ENCODE measurements at regions not wholly inside any gene's neighbourhood (a gene's known extent, or its start where the extent isn't known, plus 50 kb on each side); places are given as distances from the start of the nearest gene placed in this dataset.
"Not testable (repeated sequence)": the region's sequence is repeated elsewhere in the genome, so short reads cannot be mapped to it uniquely, and the experiment has no call there.

GRCh38 chr18:5830902-5831301 lies 64.4 kb downstream of the TMEM200C start:
- DNase-seq; intact Hi-C loops (cut with DNase I): not testable (repeated sequence)

DNA sequence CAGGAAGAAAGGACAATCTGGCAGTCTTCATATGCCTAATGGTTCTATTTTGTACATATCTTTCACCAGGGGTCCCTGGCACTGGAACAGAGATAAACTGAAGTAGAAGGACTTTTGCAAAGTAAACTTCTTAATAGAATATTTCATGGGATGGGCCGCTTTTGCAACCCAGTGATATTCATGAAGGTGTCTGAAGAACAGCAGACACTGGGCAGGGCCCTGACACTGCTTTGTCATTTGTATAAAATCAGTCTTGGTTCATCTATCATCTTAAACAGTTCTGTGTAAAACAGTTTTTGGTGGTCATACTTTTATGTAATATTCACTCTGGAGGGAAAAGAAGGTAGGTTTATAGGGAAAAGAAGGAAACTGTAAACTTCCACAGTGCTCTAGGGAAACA lies 66.4 kb downstream of the TMEM200C start:
- intact Hi-C loops (cut with DNase I): no loop called here
- no peak for DNase-seq

DNA sequence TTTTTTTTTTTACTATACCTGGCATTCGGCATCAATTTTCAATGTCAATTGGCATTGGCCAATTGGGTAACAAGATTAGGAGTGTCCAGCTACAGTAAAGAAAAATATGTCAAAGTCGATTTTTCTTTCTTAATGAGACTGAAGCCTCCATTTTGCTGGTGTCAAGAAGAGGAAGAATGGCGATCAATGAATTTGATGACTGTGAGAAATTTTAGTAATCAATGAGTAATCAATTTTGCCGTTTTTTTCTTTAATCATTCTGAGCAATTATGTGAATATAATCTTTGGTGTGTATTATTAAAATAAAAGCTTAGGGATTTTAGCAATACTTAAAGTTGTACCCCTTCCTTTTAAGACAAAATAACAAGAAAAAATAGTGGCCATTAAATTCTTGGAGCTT lies 69.7 kb downstream of the TMEM200C start:
- intact Hi-C loops (cut with DNase I): no loop called here
- no peak for DNase-seq

DNA sequence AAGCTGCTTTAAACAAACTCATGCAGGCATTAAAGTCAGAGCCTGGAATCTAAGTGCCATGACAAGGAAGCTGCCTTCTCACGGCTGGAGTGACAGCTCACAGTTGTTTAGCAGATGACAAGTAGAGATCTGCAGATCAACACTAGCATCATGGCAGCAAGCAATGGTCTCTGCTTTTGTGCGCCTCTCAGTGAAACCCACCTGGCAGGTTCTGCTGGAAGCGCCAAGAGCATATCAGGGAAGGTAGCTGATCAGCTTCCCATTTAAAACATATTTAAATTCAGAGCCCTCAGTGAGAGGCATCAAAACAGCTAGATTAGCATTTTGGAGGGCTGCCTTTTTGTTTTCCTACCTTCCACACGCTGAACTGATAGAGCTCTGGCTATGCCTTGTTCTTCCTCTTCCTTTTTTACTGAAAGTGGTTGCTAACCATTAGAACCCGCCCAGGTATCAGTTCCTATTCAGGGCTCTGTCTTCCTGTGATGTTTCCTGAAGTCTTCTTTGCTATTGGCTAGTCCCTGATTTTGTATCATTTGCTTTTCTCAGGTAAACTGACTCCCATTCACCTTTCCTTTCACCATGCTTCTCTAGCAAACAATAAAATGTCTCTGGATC lies 70.8 kb downstream of the TMEM200C start:
- intact Hi-C loops (cut with DNase I): no loop called here
- DNase-seq: no peak

GRCh38 chr18:5817816-5818215 lies 77.5 kb downstream of the TMEM200C start:
- no peak for DNase-seq
- intact Hi-C loops (cut with DNase I): no loop called here

- no peak for DNase-seq
- intact Hi-C loops (cut with DNase I): no loop called here
Observed at GRCh38 chr18:5806860-5807259, 88.5 kb downstream of the TMEM200C start.

- intact Hi-C loops (cut with DNase I): no loop called here
- no peak for DNase-seq
Observed at GRCh38 chr18:5787936-5788335, 107.4 kb downstream of the TMEM200C start.

- intact Hi-C loops (cut with DNase I): no loop called here
- no peak for DNase-seq
Observed at GRCh38 chr18:5779922-5780321, 115.4 kb downstream of the TMEM200C start.

GRCh38 chr18:5772306-5773105 lies 122.8 kb downstream of the TMEM200C start:
- intact Hi-C loops (cut with DNase I): no loop called here
- no peak for DNase-seq

GRCh38 chr18:5771343-5771742 lies 124.0 kb downstream of the TMEM200C start:
- peak in 2 of 10 donors; percentile 14 to 80 for DNase-seq
- intact Hi-C loops (cut with DNase I): no loop called here

- intact Hi-C loops (cut with DNase I): no loop called here
- no peak for DNase-seq
Observed at GRCh38 chr18:5770176-5770575, 125.1 kb downstream of the TMEM200C start.

DNA sequence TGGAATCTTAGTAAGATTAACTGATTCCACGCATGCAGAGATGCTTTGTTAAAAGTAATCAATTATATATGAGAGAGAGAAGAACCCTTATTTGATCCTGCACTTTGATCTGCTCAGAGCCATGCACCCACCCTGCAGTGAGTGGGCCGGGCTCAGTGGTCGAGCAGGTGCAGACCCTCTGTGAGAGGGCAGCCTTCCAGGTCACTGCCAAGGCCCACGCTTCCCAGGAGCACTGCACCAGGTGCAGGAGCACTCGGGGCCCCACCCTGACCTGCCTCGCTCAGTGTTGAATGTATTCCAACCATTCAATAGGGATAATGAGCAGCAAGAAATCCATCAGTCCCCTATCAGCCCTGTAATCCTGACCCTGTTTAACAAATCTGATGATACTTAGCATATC lies 126.9 kb downstream of the TMEM200C start:
- intact Hi-C loops (cut with DNase I): no loop called here

DNA sequence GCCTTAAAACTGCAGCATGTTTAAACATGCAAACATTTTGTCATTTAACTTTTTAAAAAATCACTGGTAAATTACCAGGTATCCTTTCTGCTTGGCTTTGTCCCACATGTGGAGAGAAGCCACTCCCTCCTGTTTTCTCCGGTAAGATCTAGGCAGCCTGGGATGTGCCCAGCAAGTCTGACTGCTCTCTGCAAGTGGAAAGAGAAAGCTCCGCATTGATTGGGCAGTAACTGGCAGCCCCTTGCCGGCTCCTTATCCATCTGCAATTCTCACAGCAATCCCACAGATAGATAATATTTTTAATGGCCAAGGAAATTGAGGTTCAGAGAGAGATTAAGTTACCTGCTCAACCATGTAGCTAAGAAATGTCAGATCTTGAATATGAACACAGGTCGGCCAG lies 136.1 kb downstream of the TMEM200C start:
- no peak for DNase-seq
- intact Hi-C loops (cut with DNase I): no loop called here

More for the DNA sequence above, 126.9 kb downstream of the TMEM200C start:
- peak in 1 of 10 donors; percentile 69 for DNase-seq

DNA sequence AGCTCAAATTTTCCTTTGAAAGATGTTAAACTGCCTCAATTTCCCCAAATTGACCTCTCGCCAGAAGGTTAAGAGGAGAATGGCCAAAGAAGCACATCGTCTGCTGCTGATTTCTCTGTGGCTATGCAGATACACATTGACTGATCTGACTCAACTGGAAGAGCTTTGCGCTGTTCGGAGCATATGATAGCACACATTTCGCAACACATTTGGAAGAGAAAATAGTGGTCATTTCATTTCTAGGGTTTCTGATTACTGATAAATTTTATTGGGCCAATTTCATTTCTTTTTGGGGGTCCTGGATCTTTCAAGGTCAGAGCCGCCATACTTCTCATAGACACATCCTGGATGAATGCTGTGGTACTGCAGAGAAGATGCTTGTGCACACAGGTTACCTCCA lies 138.5 kb downstream of the TMEM200C start:
- intact Hi-C loops (cut with DNase I): no loop called here
- DNase-seq: no peak

- intact Hi-C loops (cut with DNase I): no loop called here
- no peak for DNase-seq
Observed at GRCh38 chr18:5747678-5748077, 147.6 kb downstream of the TMEM200C start.

DNA sequence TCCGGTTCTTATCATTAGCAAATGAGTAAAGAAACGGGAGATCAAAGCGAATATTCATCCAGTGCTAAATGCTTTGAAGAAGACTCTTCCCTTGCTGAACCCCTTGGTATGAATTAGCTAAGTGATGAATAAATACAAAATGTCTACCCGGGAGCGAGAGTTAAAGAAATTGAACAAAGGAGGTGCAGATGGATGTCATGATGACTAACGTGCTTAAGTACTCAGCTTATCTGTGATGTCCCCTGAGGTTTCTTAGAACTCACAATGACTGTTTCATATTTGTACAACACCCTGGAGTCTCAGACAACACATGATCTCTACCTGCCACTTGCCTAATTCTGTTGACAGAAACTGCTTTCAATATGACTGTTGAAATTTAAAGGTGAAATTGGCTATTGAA lies 148.5 kb downstream of the TMEM200C start:
- DNase-seq: no peak
- intact Hi-C loops (cut with DNase I): no loop called here

- no peak for DNase-seq
- intact Hi-C loops (cut with DNase I): no loop called here
Observed at GRCh38 chr18:5744659-5745058, 150.7 kb downstream of the TMEM200C start.

DNA sequence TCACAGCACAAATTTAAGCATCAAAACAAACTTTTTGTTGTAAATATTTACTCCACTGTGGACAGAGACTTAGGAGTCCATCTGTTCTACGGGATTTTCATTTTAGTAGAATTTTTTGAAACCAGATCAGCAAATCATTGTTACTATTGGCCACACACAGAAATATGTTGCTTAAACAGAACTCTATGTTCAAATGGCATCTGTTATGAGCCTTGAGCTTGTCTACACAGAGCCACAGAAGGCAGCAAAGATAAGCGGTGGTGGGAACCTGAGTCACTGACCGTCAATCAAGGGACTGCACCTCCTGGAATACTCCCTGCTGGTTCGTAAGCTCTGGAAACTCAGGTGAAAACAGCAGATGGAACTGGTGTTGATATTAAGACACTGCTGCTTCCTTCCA lies 156.8 kb downstream of the TMEM200C start:
- DNase-seq: no peak
- intact Hi-C loops (cut with DNase I): no loop called here

DNA sequence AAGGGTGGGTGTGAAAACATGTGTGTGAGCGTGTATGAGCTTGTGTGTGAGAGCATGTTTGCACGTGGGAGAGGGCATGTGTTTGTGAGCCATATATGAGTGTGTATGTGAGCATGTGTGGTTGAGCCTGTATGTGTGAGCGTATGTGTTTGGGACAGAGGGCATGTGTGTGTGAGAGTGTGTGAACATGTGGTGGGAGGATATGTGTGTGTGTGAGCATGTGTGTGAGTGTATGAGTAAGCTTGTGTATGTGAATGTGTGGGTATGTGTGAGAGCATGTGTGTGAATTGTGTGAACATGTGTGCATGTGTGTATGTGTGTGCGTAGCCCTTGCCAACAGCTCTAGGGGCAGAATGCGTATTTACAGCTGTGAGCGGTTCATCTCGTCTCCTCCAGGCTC lies 163.0 kb downstream of the TMEM200C start:
- no peak for DNase-seq
- intact Hi-C loops (cut with DNase I): no loop called here

DNA sequence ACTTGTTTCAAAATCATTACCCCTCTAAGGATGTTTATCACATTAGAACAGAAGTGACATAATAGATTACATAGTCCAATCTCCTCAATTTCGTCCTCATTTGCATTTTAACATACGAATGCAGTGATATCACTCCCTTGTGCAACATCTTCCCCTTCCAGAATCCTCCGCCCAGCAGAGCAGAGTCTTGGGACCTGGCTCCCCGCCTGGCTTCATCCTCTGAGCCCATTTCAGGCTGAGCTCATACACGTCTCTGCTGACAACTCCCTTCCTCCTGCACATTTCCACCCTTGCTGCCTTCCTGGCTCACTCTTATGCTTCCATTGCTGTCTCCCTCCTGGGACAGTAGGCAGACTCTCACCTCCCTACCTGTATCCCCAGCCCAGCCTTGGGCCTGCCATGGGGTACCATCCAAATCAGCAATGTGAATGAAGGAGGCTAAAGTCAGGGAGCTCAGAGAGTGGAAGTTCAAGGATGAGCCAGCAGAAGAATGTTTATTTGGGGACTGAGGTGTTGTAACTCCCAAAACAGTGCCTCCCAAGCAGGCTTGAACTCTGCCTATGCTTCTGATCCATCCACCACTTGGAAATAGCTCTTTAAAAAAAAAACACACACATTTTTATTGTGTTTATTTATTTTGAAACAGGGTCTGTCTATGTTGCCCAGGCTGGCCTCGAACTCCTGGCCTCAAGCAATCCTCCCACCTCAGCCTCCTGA lies 165.2 kb downstream of the TMEM200C start:
- intact Hi-C loops (cut with DNase I): no loop called here
- DNase-seq: no peak

- intact Hi-C loops (cut with DNase I): no loop called here
Observed at GRCh38 chr18:5728531-5728930, 166.8 kb downstream of the TMEM200C start.

GRCh38 chr18:5726011-5726410 lies 169.3 kb downstream of the TMEM200C start:
- DNase-seq: no peak
- intact Hi-C loops (cut with DNase I): no loop called here

More at GRCh38 chr18:5728531-5728930, 166.8 kb downstream of the TMEM200C start:
- no peak for DNase-seq
